GM12891 (cell line): ENCODE measurements at regions not wholly inside any gene's neighbourhood (a gene's known extent, or its start where the extent isn't known, plus 50 kb on each side); places are given as distances from the start of the nearest gene placed in this dataset.
"Not testable (repeated sequence)": the region's sequence is repeated elsewhere in the genome, so short reads cannot be mapped to it uniquely, and the experiment has no call there.

Source experiments
- PAX5 ChIP-seq: IDR thresholded peaks from 2 replicates; pipeline ENCODE4 v1.6.1; 2011; ENCODE audit warnings: low read length, moderate library complexity, mild to moderate bottlenecking; ENCODE audit not compliant: insufficient read depth, severe bottlenecking
- POLR2A ChIP-seq: IDR thresholded peaks from 2 replicates; pipeline ENCODE4 v1.6.1; 2011; ENCODE audit warnings: low read depth, low read length, control low read depth
- POLR2AphosphoS5 ChIP-seq: IDR thresholded peaks from 2 replicates; pipeline ENCODE4 v1.6.1; 2011; ENCODE audit warnings: low read depth, low read length, control low read depth
- TAF1 ChIP-seq: IDR thresholded peaks from 2 replicates; pipeline ENCODE4 v1.6.1; 2011; ENCODE audit warnings: low read depth, low read length, control low read depth

DNA sequence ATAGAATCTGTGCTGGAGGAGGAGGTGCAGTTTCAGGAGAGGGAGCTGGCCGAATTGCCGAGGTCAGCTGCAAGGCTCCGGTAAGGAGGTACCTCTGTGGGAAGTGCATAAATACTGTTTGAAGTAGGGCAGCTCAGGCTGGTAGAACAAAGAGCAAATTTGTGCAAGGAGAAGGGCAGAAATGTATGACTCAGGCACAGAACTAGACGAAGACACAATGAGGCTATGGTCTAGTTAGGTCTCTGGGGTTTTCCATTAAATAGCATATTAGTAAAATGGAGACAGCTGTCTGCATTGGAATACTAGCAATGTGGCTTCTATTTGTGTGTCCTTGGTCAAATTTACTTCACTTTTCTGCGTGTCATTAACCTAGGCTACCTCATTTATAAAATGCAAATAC lies 74.5 kb downstream of the PPIAL4C start:
- TF ChIP-seq TAF1, POLR2AphosphoS5, POLR2A, PAX5: not testable (repeated sequence)
